Neural progenitor cell (in vitro differentiated cells): ENCODE measurements at regions not wholly inside any gene's neighbourhood (a gene's known extent, or its start where the extent isn't known, plus 50 kb on each side); places are given as distances from the start of the nearest gene placed in this dataset.

ENCODE experiments used
- DNase-seq: peaks from one replicate; pipeline ENCODE4 v3.0.0-alpha.2; 2016; ENCODE audit warnings: low spot score
- H2AFZ ChIP-seq: fragments of 200-600 bp; sonication (generic); replicated peaks from 2 replicates; pipeline ENCODE4 v1.6.1; 2016; ENCODE audit warnings: antibody characterized with exemption
- H3F3A ChIP-seq: fragments of 200-600 bp; sonication (generic); 2 replicates; pipeline ENCODE4 v1.6.1; 2016; ENCODE audit warnings: antibody characterized with exemption, low read depth
- H3K27ac ChIP-seq: fragments of 200-600 bp; sonication (generic); 2 replicates; pipeline ENCODE4 v1.5.1; 2016; ENCODE audit warnings: mild to moderate bottlenecking
- H3K27me3 ChIP-seq: fragments of 200-600 bp; sonication (generic); 2 replicates; pipeline ENCODE4 v1.6.1; 2016; ENCODE audit warnings: mild to moderate bottlenecking, moderate library complexity
- H3K36me3 ChIP-seq: fragments of 200-600 bp; sonication (generic); 2 replicates; pipeline ENCODE4 v1.5.1; 2016
- H3K4me1 ChIP-seq: fragments of 200-600 bp; sonication (generic); 2 replicates; pipeline ENCODE4 v1.6.1; 2016; ENCODE audit warnings: mixed run types
- H3K4me2 ChIP-seq: fragments of 200-600 bp; sonication (generic); 2 replicates; pipeline ENCODE4 v1.6.1; 2016
- H3K4me3 ChIP-seq: fragments of 200-600 bp; sonication (generic); 2 replicates; pipeline ENCODE4 v1.5.1; 2016
- H3K79me2 ChIP-seq: fragments of 200-600 bp; sonication (generic); 2 replicates; pipeline ENCODE4 v1.6.1; 2016; ENCODE audit warnings: low read depth
- H3K9ac ChIP-seq: fragments of 200-600 bp; sonication (generic); 2 replicates; pipeline ENCODE4 v1.6.1; 2016
- H3K9me3 ChIP-seq: fragments of 200-600 bp; sonication (generic); 2 replicates; pipeline ENCODE4 v1.5.1; 2016; ENCODE audit warnings: low read depth
- H4K20me1 ChIP-seq: fragments of 200-600 bp; sonication (generic); 2 replicates; pipeline ENCODE4 v1.6.1; 2016; ENCODE audit warnings: low read depth
- H3K27ac Mint-ChIP-seq: 3 replicates; pipeline ENCODE4 v1.8.0; 2021; ENCODE audit warnings: mixed read lengths
- H3K27me3 Mint-ChIP-seq: 2 replicates; pipeline ENCODE4 v1.8.0; 2022; ENCODE audit warnings: low read depth, mild to moderate bottlenecking, inconsistent platforms, moderate library complexity, mixed read lengths; ENCODE audit not compliant: insufficient read depth
- H3K36me3 Mint-ChIP-seq: 3 replicates; pipeline ENCODE4 v1.8.0; 2021; ENCODE audit warnings: mixed read lengths
- H3K4me1 Mint-ChIP-seq: 3 replicates; pipeline ENCODE4 v1.8.0; 2021; ENCODE audit warnings: mixed read lengths
- H3K4me3 Mint-ChIP-seq: 3 replicates; pipeline ENCODE4 v1.8.0; 2021; ENCODE audit warnings: mild to moderate bottlenecking, moderate library complexity, mixed read lengths
- H3K9me3 Mint-ChIP-seq: 3 replicates; pipeline ENCODE4 v1.8.0; 2020; ENCODE audit warnings: mixed read lengths
- CTCF ChIP-seq: fragments of 200-600 bp; sonication (generic); IDR thresholded peaks from 2 replicates; pipeline ENCODE4 v1.5.1; 2017; ENCODE audit warnings: antibody characterized with exemption, mild to moderate bottlenecking
- EZH2 ChIP-seq: fragments of 200-600 bp; sonication (generic); IDR thresholded peaks from 2 replicates; pipeline ENCODE4 v1.6.1; 2017; ENCODE audit warnings: antibody characterized with exemption, mild to moderate bottlenecking, moderate library complexity
- EZH2phosphoT487 ChIP-seq: fragments of 200-600 bp; sonication (generic); IDR thresholded peaks from 2 replicates; pipeline ENCODE4 v1.6.1; 2017; ENCODE audit warnings: antibody characterized with exemption

- H4K20me1 ChIP-seq, result no peaks in the 10 kb centered on the region
- H3K79me2 ChIP-seq, result no peaks in the 10 kb centered on the region
- no peak overlapping the region for H3K27ac Mint-ChIP-seq
- no peaks in the 10 kb centered on the region for H3K4me1 ChIP-seq
- no peaks in the 10 kb centered on the region for H3K27me3 Mint-ChIP-seq
- no peaks in the 10 kb centered on the region for H3K4me1 Mint-ChIP-seq
- no peak overlapping the region for H2AFZ ChIP-seq
- no peak for DNase-seq
- peaks cover 6% of the 10 kb centered on the region for H3K9me3 Mint-ChIP-seq
- H3F3A ChIP-seq, result no peaks in the 10 kb centered on the region
- no peaks in the 10 kb centered on the region for H3K27me3 ChIP-seq
- no peak for TF ChIP-seq CTCF
- no peak overlapping the region for H3K4me3 Mint-ChIP-seq
- H3K27ac ChIP-seq, result no peak overlapping the region
- H3K36me3 ChIP-seq, result no peaks in the 10 kb centered on the region
- no peak overlapping the region for H3K4me2 ChIP-seq
- no peaks in the 10 kb centered on the region for H3K9me3 ChIP-seq
- no peak overlapping the region for H3K9ac ChIP-seq
- no peaks in the 10 kb centered on the region for H3K36me3 Mint-ChIP-seq
- no peak overlapping the region for H3K4me3 ChIP-seq
Measured at GRCh38 chr2:126425943-126426342, 230.0 kb upstream of the GYPC start.

GRCh38 chr2:126429103-126429502 is 226.9 kb upstream of the GYPC start:
- Histone ChIP-seq H3K27me3 (no peaks in the 10 kb centered on the region), H3K9me3 (no peaks in the 10 kb centered on the region), H4K20me1 (no peaks in the 10 kb centered on the region), H3F3A (no peaks in the 10 kb centered on the region), H3K4me3 (no peak overlapping the region), H3K4me1 (no peaks in the 10 kb centered on the region), H3K9ac (no peak overlapping the region), H3K36me3 (no peaks in the 10 kb centered on the region), H3K27ac (no peak overlapping the region), H3K79me2 (no peaks in the 10 kb centered on the region), H2AFZ (no peak overlapping the region), H3K4me2 (no peak overlapping the region)
- DNase-seq, result no peak
- no peak for TF ChIP-seq EZH2
- TF ChIP-seq CTCF, result no peak
- no peak for TF ChIP-seq EZH2phosphoT487
- Mint-ChIP-seq H3K4me3 (no peak overlapping the region), H3K27me3 (peaks cover 2% of the 10 kb centered on the region), H3K9me3 (no peaks in the 10 kb centered on the region), H3K27ac (no peak overlapping the region), H3K36me3 (no peaks in the 10 kb centered on the region), H3K4me1 (no peaks in the 10 kb centered on the region)

- Histone ChIP-seq H3K4me2 (no peak overlapping the region), H2AFZ (no peak overlapping the region), H3K4me1 (no peaks in the 10 kb centered on the region), H4K20me1 (no peaks in the 10 kb centered on the region), H3K4me3 (no peak overlapping the region), H3K36me3 (no peaks in the 10 kb centered on the region), H3K27ac (no peak overlapping the region), H3K79me2 (no peaks in the 10 kb centered on the region), H3K9ac (no peak overlapping the region), H3K27me3 (no peaks in the 10 kb centered on the region), H3F3A (no peaks in the 10 kb centered on the region), H3K9me3 (no peaks in the 10 kb centered on the region)
- Mint-ChIP-seq H3K4me3 (no peak overlapping the region), H3K27ac (no peak overlapping the region), H3K27me3 (peaks cover 6% of the 10 kb centered on the region), H3K9me3 (no peaks in the 10 kb centered on the region), H3K36me3 (no peaks in the 10 kb centered on the region), H3K4me1 (no peaks in the 10 kb centered on the region)
- no peak for TF ChIP-seq CTCF
- TF ChIP-seq EZH2, result no peak
- no peak for TF ChIP-seq EZH2phosphoT487
- DNase-seq, result no peak
Measured at GRCh38 chr2:126431136-126431535, 224.8 kb upstream of the GYPC start.

- no peaks in the 10 kb centered on the region for H3K9me3 ChIP-seq
- H3F3A ChIP-seq, result no peaks in the 10 kb centered on the region
- H3K4me1 ChIP-seq, result no peaks in the 10 kb centered on the region
- Mint-ChIP-seq H3K4me1 (no peaks in the 10 kb centered on the region), H3K27me3 (peaks cover 6% of the 10 kb centered on the region), H3K4me3 (no peak overlapping the region), H3K36me3 (no peaks in the 10 kb centered on the region), H3K9me3 (no peaks in the 10 kb centered on the region), H3K27ac (no peak overlapping the region)
- no peak overlapping the region for H2AFZ ChIP-seq
- no peak overlapping the region for H3K27ac ChIP-seq
- no peaks in the 10 kb centered on the region for H3K27me3 ChIP-seq
- H4K20me1 ChIP-seq, result no peaks in the 10 kb centered on the region
- no peaks in the 10 kb centered on the region for H3K36me3 ChIP-seq
- no peaks in the 10 kb centered on the region for H3K79me2 ChIP-seq
- TF ChIP-seq CTCF, result no peak
- no peak for TF ChIP-seq EZH2
- no peak for TF ChIP-seq EZH2phosphoT487
- H3K9ac ChIP-seq, result no peak overlapping the region
- no peak overlapping the region for H3K4me3 ChIP-seq
- H3K4me2 ChIP-seq, result no peak overlapping the region
- no peak for DNase-seq
Measured at GRCh38 chr2:126436411-126436810, 219.5 kb upstream of the GYPC start.
